ENCODE measurements at regions not wholly inside any gene's neighbourhood (a gene's known extent, or its start where the extent isn't known, plus 50 kb on each side); places are given as distances from the start of the nearest gene placed in this dataset.

DNA sequence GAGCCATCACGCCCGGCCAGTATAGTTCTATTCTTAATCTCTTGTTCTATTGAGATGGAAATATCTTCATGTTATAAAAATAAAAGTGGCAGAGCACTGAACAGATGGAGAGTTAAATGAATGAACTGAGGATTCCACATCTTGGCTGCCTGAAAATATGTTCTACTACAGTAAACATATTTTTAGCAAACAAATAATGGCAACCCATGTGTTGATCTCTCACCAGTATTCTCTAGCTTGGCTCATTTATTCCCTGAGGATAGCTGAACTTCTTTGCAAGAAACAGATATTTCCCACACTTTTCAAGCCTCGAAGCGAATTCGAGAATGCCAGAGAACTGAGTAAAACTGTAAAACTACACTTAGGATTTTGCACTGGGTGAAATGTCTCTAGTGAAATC lies 58.9 kb downstream of the DIRAS3 start:
- DNase-seq = no peak

- no peak for DNase-seq
Observed at GRCh38 chr1:67988066-67988465, 62.4 kb downstream of the DIRAS3 start.

DNA sequence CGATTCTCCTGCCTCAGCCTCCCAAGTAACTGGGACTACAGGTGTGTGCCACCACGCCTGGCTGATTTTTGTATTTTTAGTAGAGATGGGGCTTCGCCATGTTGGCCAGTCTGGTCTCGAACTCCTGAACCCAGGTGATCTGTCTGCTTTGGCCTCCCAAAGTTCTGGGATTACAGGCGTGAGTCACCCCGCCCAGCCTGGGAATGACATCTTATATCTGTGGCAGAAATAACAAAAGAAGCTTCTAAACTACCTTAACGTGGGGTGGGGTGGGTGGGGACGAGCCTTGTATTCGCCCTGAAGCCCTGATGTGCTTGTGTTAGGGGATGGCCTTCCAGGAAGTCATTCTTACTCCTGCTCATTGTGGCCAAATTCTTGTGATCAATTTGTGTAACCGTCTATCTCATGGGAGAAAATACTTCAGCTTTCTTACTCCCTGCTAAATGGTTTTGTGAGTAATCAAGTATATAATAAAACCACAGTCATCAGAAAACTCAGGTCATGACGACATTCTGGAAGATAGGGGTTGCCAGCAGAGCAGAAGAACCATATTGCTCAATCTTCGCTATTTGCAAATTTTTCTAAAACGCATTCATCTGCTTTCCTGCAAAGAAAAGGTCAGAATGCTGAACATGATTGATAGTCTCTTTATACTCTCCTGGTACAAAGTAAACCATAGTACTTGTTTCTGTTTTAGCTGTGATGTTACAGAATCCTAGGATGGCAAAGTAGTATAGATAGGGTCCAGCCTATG lies 63.2 kb downstream of the DIRAS3 start:
- no peak for DNase-seq

DNA sequence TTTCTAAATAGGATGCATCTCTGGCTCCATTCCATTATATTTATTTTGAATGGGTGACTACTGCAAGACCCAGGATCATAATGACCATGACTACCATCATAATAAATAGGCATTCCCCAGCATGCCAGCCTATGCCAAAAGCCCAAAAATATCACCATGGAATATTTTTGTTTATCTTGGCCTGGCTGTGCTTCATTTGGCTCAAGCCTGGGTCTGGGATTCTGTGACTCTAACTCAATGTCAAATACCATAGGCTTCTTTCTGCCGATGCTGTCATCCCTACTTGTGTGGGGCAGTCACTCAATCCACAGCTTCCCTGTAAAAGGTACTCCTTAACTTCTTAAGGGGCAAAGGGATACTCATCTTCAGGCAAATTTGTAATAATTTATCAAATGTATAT lies 66.6 kb downstream of the DIRAS3 start:
- DNase-seq = no peak

DNA sequence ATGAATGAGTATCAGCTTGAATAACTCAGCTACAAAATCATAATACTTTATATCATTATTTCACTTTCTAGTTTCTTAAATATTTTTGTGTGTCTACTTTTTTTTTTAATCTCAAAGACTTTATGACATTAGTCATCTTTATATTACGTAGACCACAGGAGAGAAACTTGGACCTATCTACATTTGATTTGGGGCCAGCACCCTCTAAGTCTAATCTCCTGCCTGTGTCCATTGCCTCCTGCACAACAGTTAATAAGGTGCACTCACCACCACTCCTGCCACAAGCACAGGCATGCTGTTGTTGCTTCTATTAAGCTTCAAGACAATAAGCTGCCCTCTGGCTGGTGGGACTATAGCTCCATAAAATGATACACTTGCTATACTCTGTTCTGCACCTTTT lies 70.4 kb downstream of the DIRAS3 start:
- DNase-seq = no peak

GRCh38 chr1:67979532-67979931 lies 70.9 kb downstream of the DIRAS3 start:
- peak in 1 of 51 donors; percentile 39 for DNase-seq

DNA sequence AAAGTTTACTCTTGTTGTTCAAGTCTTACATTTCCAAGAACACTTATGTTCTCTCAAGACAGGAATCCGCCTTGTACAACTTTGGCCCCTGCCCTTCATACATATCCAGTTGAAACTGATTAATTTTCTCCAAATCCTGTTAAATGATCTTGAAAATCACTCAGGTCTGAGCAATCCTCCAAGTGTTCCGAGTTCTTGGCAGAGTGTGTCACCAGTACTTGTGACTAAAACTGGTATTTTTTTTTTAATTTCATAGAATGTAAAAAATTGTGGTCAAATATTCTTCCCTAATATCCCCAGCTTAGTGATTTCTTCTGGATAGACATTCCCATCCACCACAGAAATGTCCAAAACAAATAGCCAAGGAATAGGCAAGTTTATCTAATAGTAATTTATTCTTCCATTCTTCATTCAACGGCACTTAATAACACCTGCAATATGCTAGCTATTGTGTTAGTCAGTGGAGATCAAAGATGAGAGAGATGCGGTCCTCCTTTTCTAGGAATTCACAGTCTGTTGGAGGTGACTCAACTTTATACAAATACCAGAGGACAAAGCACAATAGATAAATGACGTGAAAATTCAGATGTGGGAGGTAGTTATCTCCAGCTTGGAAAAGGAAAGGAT lies 71.4 kb downstream of the DIRAS3 start:
- peak in 1 of 51 donors; percentile 39 for DNase-seq

DNA sequence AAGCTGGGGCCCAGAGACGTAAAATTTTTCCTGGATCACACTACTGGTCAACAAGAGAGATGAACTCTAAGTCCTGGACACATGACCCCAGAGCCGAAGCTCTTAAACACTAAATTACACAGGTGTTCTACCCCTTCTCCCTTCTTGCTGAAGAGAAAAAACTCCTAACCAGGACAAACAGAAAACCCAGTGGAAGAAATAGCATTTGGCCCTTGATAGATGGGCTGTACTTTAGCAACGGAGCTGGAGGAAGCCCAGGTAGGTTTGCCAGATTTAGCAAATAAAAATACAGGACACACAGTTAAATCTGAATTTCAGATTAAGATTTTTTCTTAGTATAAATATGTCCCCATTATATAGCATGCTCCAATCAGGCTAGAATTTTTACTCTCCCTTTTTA lies 72.7 kb downstream of the DIRAS3 start:
- no peak for DNase-seq

DNA sequence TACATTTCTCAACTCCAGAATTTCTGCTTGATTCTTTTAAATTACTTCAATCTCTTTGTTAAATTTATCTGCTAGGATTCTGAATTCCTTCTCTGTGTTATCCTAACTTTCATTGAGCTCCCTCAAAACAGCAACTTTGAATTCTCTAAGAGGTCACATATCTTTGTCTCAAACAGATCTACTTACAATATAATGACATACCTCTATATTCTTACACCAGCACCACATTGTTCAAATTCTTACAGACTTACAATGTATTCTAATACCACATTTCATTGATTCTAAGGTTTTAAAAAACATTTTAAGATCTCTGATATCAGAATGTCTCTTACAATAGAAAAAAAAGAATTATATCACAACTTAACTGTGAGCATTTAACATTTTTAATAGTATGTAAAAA lies 77.4 kb downstream of the DIRAS3 start:
- no peak for DNase-seq

DNA sequence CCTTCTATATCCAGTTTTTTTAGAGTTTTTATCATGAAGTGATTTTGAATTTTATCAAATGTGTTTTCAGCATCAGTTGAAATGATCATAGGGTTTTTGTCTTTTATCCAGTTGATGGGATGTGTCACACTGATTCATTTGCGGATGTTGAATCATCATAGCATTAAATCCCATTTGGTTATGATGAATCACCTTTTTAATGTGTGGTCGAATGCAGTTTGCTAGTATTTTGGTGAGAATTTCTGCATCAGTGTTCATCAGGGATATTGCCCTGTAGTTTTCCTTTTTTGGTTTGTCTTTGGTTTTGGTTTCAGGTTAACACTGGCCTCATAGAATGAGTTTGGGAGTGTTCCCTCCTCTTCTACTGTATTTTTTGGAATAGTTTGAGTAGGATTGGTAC lies 80.3 kb downstream of the DIRAS3 start:
- no peak for DNase-seq

- DNase-seq = no peak
Observed at GRCh38 chr1:67969446-67969845, 81.0 kb downstream of the DIRAS3 start.

GRCh38 chr1:67966666-67967009 lies 83.8 kb downstream of the DIRAS3 start:
- no peak for DNase-seq

DNA sequence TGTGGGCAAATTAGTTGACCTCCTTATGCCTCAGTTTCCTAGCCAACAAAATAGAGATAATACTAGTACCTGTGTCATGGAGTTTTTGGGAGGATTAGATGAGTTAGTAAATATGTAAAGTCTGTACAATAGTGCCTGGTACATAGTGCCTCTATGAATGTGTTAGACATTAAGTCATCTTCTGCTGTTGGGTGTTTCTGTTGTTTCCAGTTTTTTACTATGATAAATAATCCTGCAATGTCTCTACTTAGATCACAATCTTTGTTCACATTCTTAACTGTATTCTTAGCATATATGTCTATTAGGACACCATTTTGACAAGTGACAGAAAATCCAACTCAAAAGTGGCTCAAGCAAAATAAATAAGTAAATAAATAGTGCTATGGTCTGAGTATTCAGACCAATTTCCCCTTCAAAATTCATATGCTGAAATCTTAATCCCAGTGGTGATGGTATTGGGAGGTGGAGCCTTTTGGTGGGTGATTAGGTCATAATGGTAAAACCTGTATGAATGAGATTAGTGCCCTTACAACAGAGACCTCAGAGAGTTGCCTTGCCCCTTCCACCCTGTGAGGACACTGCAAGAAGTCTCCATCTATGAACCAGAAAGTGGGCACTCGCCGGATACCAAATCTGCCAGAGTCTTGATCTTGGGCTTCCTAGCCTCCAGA lies 84.3 kb downstream of the DIRAS3 start:
- DNase-seq = no peak

- no peak for DNase-seq
Observed at GRCh38 chr1:67963263-67963662, 87.2 kb downstream of the DIRAS3 start.

DNA sequence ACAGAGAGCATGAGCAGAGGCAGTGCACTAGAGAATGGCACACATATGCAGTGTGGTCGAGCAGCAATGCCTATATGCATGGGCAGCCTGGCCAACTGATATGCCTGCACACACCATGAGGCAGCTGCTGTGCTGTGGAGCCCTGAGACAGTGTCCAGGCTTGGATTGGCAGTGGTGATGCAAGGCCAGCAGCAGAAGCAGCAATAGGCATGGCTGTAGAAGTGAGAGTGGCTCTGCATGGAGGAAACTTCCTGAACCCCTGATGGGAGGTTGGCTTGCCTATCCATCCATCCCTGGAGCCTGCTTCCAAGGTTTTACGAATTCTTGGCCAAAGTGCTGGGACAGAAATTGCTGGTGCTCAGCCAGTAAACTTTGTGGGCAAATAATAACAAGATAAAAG lies 89.7 kb downstream of the DIRAS3 start:
- DNase-seq = no peak

DNA sequence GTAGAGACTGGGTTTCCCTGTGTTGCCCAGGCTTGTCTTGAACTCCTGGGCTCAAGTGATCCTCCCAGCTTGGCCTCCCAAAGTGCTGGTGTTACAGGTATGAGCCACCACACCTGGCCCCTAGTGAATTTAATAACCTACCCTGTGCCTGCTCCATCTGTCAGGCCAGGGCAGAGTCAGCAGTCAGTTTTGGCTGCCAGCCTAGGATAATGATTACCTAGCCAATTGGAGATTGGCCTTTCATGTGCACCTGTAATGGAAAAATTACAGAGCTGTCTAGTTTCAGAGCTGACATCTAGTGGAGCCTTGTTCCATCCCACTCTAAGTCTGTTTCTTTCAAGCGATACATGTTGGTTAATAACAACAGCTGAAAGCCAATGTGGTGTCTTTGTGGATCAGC lies 92.0 kb downstream of the DIRAS3 start:
- DNase-seq = no peak

GRCh38 chr1:67957066-67957465 lies 93.4 kb downstream of the DIRAS3 start:
- DNase-seq = no peak

DNA sequence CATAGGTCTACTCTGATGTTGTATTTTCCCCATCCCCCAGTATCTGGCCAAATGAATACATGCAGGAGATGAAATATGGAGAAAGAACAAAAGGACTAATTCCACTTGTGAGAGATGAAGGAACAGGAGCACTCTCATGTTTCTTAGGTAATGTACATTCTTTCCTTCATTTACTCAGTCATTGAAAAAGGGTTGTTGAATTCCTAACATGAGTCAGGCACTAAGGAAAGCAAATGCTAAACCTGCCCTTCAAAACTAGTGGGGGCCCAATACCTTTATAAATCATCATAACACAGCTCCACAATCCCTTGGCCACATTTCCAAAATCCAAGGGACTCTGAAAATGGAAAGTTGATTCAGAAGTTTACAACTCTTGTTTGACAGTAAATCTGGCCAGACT lies 94.3 kb downstream of the DIRAS3 start:
- no peak for DNase-seq

- no peak for DNase-seq
Observed at GRCh38 chr1:67955591-67955990, 94.8 kb downstream of the DIRAS3 start.

DNA sequence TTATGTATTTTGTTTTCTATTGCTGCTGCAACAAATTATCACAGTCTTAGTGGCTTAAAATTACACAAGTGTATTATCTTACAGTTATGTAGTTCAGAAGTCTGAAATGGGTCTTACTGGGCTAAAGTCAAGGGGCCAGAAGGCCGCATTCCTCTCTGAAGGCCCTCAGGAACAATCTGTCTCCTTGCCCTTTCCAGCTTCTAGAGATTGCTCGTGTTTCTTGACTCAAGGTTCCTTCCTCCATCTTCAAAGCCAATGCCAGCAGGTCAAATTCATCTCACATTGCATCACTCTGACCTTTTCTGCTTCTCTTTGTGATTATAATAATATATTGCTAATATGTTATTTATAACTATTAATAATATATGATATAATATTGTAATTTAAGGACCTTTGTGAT lies 97.1 kb downstream of the DIRAS3 start:
- no peak for DNase-seq

DNA sequence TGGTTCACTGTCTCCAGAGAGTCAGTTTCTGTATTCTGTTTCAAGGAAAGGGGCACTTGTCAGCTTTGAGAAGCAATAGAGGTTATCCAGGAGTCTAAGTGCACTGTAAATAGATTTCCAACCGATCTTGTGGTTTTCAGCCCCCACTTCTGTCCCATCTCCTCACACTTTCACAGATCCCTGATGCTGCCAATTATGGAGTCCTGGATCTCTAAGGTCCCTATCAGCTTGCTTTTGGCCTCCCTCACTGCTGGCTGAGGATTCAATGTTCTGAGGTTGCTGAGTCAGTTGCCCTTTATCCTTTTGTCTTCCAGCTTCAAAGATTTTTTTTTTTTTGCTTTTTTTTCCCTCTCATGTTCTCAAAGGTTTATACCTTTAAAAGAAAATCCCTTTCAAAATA lies 98.4 kb downstream of the DIRAS3 start:
- no peak for DNase-seq

DNA sequence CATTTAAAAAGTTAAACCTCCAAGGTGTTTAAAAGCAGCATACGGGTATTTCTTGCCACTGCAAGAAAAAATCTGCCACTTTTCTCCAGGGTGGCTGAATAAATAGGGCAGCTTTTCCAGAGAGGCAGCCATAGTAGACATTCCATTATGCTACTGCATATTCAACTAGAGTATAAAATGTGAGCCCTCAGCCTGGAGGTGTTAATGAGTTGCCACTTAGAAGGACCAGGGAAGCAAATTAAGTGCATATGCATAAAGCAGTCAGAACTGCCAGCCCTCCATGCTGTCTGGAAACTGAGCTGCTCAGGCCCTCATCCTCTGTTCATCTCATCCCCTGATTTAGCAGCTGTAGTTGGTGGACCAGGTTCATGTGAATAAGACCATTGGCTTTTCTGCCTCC lies 99.4 kb downstream of the DIRAS3 start:
- no peak for DNase-seq
